Tibial nerve (tissue), 4 donors: ENCODE measurements at regions not wholly inside any gene's neighbourhood (a gene's known extent, or its start where the extent isn't known, plus 50 kb on each side); places are given as distances from the start of the nearest gene placed in this dataset.

Source experiments
- DNase-seq, 2 donors: peaks; one replicate each; pipeline ENCODE4 v3.0.0-alpha.2; 2019; ENCODE audit warnings: low spot score in 2 of 2
- H3K27ac ChIP-seq, 4 donors: fragments of 200-600 bp; sonication (generic) in 3 of 4; one replicate each; pipeline ENCODE4 v1.5.1; 2017 to 2019; ENCODE audit warnings: mild to moderate bottlenecking in 1 of 4
- H3K27me3 ChIP-seq, 2 donors: fragments of 200-600 bp; sonication (generic) in 1 of 2; one replicate each; pipeline versions ENCODE4 v1.5.1 to v1.6.0; 2017 to 2019
- H3K36me3 ChIP-seq, 3 donors: fragments of 200-600 bp; sonication (generic); one replicate each; pipeline ENCODE4 v1.5.1; 2018 to 2019
- H3K4me1 ChIP-seq, 4 donors: fragments of 200-600 bp; sonication (generic) in 3 of 4; one replicate each; pipeline ENCODE4 v1.5.1; 2017 to 2019
- H3K4me3 ChIP-seq, 4 donors: fragments of 200-600 bp; sonication (generic) in 3 of 4; one replicate each; pipeline ENCODE4 v1.5.1; 2017 to 2019; ENCODE audit warnings: mild to moderate bottlenecking in 1 of 4, moderate library complexity in 1 of 4
- H3K9me3 ChIP-seq, 4 donors: fragments of 200-600 bp; sonication (generic) in 3 of 4; one replicate each; pipeline ENCODE4 v1.5.1; 2017 to 2019
- EP300 ChIP-seq, 2 donors: sonication (generic); formaldehyde crosslinking; IDR thresholded peaks; one replicate each; pipeline ENCODE4 v1.6.1; 2017; ENCODE audit warnings: antibody characterized with exemption in 2 of 2, mild to moderate bottlenecking in 1 of 2
- POLR2A ChIP-seq, 2 donors: fragments of 450-650 bp; IDR thresholded peaks; one replicate each; pipeline ENCODE4 v1.6.1; 2017; ENCODE audit warnings: antibody characterized with exemption in 2 of 2, mild to moderate bottlenecking in 2 of 2, moderate library complexity in 2 of 2
- WGBS, 2 donors: methylation state at CpG; one replicate each; pipeline ENCODE4 v1.1.5; 2018; 5-methylcytosine and 5-hydroxymethylcytosine counted together
- TF ChIP-seq, protein P1 (sequence below), 5 experiments: fragments of 200-600 bp in 3 of 5; fragments of 450-650 bp in 2 of 5; sonication (generic) in 3 of 5; IDR thresholded peaks; one replicate each; pipeline ENCODE4 v1.5.1; 2016 to 2019; ENCODE audit warnings: antibody characterized with exemption in 5 of 5, mild to moderate bottlenecking in 3 of 5, moderate library complexity in 2 of 5

DNA sequence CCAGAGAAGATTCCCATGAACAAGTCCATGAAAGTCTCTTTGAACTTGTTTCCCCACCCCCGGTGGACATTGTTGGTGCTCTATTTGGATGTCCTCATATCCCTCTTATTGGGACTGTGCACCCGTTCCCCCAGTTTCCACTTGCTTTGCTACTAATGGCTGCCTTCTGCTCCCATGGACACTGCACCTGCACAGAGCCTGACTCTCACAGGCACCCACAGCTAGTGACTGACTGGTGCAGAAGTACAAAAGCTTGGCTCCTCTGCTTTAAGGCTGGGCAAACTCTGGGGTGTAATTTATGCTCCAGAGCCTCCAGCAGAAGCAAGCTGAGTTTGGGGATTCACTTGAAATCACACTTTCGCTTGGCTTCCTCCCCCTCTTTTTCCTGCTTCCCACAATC, 239.9 kb upstream of the BTBD3 start:
- WGBS, 2 donors = 94% methylated on average over 3 of the region's 3 CpGs
- Histone ChIP-seq H3K27me3 (no peaks in the 10 kb centered on the region), H3K9me3 (no peaks in the 10 kb centered on the region)

DNA sequence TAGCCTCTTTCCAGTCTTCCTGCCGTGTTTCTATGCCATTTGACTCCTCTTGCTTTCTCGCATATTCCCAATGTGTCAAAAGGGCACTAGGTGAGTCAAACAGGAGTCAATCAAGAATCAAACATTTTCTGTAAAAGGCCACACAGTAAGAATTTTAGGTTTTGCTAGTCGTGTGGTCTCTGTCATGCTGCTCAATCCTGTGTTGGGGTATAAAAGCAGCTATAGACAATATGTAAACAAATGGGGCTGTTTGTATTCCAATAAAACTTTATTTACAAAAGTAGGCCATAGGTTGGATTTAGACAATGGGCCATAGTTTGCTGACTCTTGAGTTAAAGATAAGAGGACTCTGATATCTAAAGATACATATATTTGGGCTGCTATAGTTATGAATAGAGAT, 235.4 kb upstream of the BTBD3 start:
- DNase-seq = no peak

More for the DNA sequence above, 239.9 kb upstream of the BTBD3 start:
- no peak overlapping the region for H3K27ac ChIP-seq
- TF ChIP-seq EP300 (IDR thresholded peaks at IDR 0.05) = no peak
- TF ChIP-seq POLR2A (IDR thresholded peaks at IDR 0.05) = no peak
- H3K4me1 ChIP-seq = peaks cover 0 to 16% (median 0%) of the 10 kb centered on the region in 4 donors
- H3K36me3 ChIP-seq = no peaks in the 10 kb centered on the region
- DNase-seq = no peak
- no peak overlapping the region for H3K4me3 ChIP-seq

DNA sequence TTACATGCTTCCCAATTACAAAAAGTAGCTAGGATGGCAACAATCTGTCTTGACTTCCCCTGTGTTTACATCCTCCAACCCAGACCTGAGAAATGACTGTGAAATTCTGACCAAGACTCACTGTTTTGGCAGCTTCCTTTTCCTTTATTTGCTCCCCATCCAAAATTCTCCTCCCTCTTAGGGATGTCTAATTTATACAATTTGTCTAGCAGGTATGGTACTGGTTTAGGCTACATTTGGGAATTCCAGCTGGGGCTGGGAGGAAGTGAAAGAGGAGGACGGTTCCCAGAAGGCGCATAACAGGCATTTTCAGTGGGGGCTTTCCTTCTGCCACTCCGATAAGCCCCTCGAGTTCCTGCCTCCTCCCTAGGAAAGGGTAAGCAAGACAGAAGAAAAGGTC, 231.5 kb upstream of the BTBD3 start:
- H3K27me3 ChIP-seq = no peaks in the 10 kb centered on the region
- H3K36me3 ChIP-seq = no peaks in the 10 kb centered on the region
- no peak overlapping the region for H3K27ac ChIP-seq
- no peak for DNase-seq
- 58 to 63% methylated on average over 4 of the region's 4 CpGs for WGBS, 2 donors
- peaks cover 0 to 14% (median 2%) of the 10 kb centered on the region in 4 donors for H3K4me1 ChIP-seq
- no peaks in the 10 kb centered on the region for H3K9me3 ChIP-seq
- no peak for TF ChIP-seq EP300 (IDR thresholded peaks at IDR 0.05)
- TF ChIP-seq, protein P1, sequence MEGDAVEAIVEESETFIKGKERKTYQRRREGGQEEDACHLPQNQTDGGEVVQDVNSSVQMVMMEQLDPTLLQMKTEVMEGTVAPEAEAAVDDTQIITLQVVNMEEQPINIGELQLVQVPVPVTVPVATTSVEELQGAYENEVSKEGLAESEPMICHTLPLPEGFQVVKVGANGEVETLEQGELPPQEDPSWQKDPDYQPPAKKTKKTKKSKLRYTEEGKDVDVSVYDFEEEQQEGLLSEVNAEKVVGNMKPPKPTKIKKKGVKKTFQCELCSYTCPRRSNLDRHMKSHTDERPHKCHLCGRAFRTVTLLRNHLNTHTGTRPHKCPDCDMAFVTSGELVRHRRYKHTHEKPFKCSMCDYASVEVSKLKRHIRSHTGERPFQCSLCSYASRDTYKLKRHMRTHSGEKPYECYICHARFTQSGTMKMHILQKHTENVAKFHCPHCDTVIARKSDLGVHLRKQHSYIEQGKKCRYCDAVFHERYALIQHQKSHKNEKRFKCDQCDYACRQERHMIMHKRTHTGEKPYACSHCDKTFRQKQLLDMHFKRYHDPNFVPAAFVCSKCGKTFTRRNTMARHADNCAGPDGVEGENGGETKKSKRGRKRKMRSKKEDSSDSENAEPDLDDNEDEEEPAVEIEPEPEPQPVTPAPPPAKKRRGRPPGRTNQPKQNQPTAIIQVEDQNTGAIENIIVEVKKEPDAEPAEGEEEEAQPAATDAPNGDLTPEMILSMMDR (IDR thresholded peaks at IDR 0.05) = no peak
- TF ChIP-seq POLR2A (IDR thresholded peaks at IDR 0.05) = no peak
- no peak overlapping the region for H3K4me3 ChIP-seq

More for the DNA sequence above, 235.4 kb upstream of the BTBD3 start:
- Histone ChIP-seq H3K4me1 (peaks cover 0 to 13% (median 2%) of the 10 kb centered on the region in 4 donors), H3K4me3 (no peak overlapping the region), H3K27me3 (no peaks in the 10 kb centered on the region), H3K36me3 (no peaks in the 10 kb centered on the region), H3K27ac (no peak overlapping the region), H3K9me3 (no peaks in the 10 kb centered on the region)
- 63 to 68% methylated on average over 3 of the region's 3 CpGs for WGBS, 2 donors
- no peak for TF ChIP-seq EP300 (IDR thresholded peaks at IDR 0.05)
- no peak for TF ChIP-seq POLR2A (IDR thresholded peaks at IDR 0.05)

DNA sequence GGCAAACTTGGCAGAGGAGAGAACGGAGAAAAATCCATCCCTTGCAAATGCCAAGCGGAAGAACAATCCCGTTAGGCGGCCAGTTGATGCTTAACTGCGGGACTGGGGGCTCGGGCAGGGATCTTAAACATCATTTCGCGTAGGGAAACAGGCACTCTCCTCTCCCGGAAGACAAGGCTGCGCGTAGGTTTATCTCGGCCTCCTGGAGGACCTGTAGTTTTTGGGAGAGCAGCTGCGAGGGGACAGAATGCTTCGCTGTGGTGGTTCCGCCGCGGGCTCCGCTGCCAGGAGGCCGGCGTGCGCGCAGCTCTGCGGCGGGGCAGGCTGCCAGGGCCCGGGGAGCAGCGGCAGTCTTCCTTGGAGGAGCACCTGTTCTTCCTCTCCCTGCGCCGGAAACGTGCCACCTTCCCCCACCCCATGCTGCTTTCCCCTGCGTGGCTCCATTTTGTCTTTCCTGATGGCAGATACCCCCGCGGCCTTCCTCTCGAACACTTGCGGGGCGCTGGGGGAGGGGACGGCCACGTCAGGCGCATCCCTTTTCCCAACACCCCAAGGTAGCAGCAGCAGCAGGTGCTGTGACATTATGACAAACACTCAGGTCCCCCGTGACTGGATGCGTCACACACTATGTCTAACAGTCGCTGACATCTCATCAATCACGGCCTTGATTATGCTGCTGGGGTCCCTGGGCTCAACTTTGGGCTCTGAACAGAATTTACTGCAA, 230.7 kb upstream of the BTBD3 start:
- 9 to 14% methylated on average over 27 to 42 of the region's 42 CpGs for whole genome bisulfite sequencing, 2 donors
- no peak for DNase-seq
- Histone ChIP-seq H3K4me1 (peaks cover 0 to 14% (median 2%) of the 10 kb centered on the region in 4 donors), H3K27me3 (no peaks in the 10 kb centered on the region), H3K4me3 (peak overlapping the region in 3 of 4 donors; percentile 16 to 43 (median 26)), H3K27ac (no peak overlapping the region), H3K9me3 (no peaks in the 10 kb centered on the region), H3K36me3 (no peaks in the 10 kb centered on the region)
- TF ChIP-seq POLR2A (IDR thresholded peaks at IDR 0.05) (no peak), EP300 (IDR thresholded peaks at IDR 0.05) (no peak)
- TF ChIP-seq, protein P1 (IDR thresholded peaks at IDR 0.05) = no peak

DNA sequence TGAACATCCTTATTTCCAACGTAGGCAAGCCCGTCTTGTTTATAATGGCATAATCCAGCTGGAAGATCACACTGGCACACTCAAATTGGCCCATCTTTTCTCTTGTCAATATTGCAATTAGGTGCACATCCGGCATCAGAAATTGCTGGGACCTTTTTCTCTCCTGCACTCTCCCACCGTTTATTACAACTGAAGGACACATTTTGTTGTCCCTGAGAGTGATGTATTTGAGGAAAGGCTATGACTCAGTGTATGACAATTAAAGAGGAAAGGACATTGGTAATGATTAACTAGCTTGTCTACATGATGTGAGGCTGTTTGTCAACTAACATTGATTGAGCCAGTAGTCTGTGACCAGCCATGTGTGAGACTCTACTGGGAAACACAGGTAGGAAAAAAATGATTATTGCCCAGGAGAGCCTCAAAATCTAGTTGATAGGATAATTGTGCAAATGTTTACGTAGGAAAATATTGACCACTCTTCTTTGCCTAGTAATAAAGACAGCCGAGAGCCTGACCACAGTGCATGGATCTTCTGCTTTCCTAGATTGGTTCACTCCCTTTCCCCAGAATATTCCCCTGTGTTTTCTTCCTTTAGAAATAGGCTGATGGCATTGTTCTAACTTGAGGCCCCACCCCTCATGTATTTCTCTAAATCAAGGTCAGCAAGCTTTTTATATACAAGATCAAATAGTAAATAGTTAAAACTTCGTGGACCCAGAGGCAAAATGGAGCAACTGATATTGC, 230.0 kb upstream of the BTBD3 start:
- Histone ChIP-seq H3K4me3 (no peak overlapping the region), H3K36me3 (no peaks in the 10 kb centered on the region), H3K27me3 (no peaks in the 10 kb centered on the region), H3K4me1 (peaks cover 0 to 14% (median 2%) of the 10 kb centered on the region in 4 donors), H3K9me3 (no peaks in the 10 kb centered on the region), H3K27ac (no peak overlapping the region)
- no peak for DNase-seq
- TF ChIP-seq EP300 (IDR thresholded peaks at IDR 0.05) = no peak
- TF ChIP-seq POLR2A (IDR thresholded peaks at IDR 0.05) = no peak
- TF ChIP-seq, protein P1 (IDR thresholded peaks at IDR 0.05) = no peak
- WGBS, 2 donors = 78 to 84% methylated on average over 7 of the region's 7 CpGs

DNA sequence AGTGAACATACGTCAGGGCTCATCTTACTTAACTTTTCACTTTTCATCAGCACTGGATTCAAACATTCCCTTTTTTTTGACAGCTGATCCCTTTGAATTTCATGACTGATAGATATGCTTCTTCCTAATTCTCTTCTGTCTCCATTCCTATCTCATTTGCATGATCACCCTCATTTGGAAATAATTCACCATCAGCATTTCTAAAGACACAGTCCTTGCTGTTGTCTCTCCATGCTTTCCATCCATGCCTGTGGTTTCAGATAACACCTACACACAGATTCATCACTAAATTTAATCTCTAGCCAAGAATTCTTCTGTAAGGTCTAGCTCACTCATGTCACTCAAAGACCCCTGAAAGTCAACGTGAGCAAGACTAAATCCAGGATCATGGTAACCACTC, 228.4 kb upstream of the BTBD3 start:
- H3K36me3 ChIP-seq = no peaks in the 10 kb centered on the region

More for the DNA sequence above, 228.4 kb upstream of the BTBD3 start:
- peaks cover 0 to 14% (median 2%) of the 10 kb centered on the region in 4 donors for H3K4me1 ChIP-seq
- no peak overlapping the region for H3K27ac ChIP-seq
- no peak overlapping the region for H3K4me3 ChIP-seq
- no peaks in the 10 kb centered on the region for H3K27me3 ChIP-seq
- no peaks in the 10 kb centered on the region for H3K9me3 ChIP-seq
- TF ChIP-seq, protein P1 (IDR thresholded peaks at IDR 0.05) = no peak
- TF ChIP-seq EP300 (IDR thresholded peaks at IDR 0.05) (no peak), POLR2A (IDR thresholded peaks at IDR 0.05) (no peak)
- WGBS, 2 donors = 90 to 94% methylated on average over 2 of the region's 2 CpGs
- DNase-seq = no peak
